ENCODE measurements at regions not wholly inside any gene's neighbourhood (a gene's known extent, or its start where the extent isn't known, plus 50 kb on each side); places are given as distances from the start of the nearest gene placed in this dataset.
A peak's percentile ranks its signal among the peaks of the same experiment; 100 is the strongest.

DNA sequence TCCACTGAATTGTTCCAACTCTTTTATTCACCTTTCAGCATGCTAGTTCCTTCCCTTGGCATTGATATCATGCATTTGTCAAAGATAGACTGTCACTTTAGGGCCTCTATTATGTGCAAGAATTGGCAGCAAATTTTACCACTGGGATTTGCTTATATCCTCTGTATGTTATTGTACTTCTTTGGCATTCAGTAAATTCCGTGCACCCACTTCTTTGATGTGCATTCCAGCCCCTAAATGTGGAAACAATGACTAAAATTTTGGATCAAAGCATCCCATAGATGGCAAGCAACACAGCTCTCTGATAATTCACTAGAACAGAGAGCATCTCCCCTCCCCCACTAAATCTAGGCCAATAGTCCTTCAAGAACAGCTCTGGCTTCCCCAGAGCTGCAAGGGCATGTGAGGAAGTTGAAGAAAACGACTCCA lies 399.0 kb upstream of the HNRNPA3 start:
- Histone ChIP-seq H3K4me3 (no peak overlapping the region), H3K9me2 (replicated peaks; ENCODE audit: insufficient read depth) (no peaks in the 10 kb centered on the region), H3K4me2 (peak overlapping the region; percentile 40), H3K79me2 (no peaks in the 10 kb centered on the region), H3K27me3 (no peaks in the 10 kb centered on the region), H4K20me1 (ENCODE audit: insufficient read depth, poor library complexity, severe bottlenecking) (no peaks in the 10 kb centered on the region), H2AFZ (no peak overlapping the region), H3K36me3 (replicated peaks; ENCODE audit: insufficient read depth, low read depth) (no peaks in the 10 kb centered on the region), H3K4me1 (ENCODE audit: insufficient read depth) (peaks cover 11% of the 10 kb centered on the region), H3K9me3 (ENCODE audit: low read depth) (no peaks in the 10 kb centered on the region), H3K27ac (no peak overlapping the region)
- TF ChIP-seq, protein P1, sequence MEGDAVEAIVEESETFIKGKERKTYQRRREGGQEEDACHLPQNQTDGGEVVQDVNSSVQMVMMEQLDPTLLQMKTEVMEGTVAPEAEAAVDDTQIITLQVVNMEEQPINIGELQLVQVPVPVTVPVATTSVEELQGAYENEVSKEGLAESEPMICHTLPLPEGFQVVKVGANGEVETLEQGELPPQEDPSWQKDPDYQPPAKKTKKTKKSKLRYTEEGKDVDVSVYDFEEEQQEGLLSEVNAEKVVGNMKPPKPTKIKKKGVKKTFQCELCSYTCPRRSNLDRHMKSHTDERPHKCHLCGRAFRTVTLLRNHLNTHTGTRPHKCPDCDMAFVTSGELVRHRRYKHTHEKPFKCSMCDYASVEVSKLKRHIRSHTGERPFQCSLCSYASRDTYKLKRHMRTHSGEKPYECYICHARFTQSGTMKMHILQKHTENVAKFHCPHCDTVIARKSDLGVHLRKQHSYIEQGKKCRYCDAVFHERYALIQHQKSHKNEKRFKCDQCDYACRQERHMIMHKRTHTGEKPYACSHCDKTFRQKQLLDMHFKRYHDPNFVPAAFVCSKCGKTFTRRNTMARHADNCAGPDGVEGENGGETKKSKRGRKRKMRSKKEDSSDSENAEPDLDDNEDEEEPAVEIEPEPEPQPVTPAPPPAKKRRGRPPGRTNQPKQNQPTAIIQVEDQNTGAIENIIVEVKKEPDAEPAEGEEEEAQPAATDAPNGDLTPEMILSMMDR (IDR thresholded peaks at IDR 0.05; ENCODE audit: poor library complexity) = no peak
- no peak for TF ChIP-seq EZH2 (IDR thresholded peaks at IDR 0.05; ENCODE audit: borderline replicate concordance)
- no peak for TF ChIP-seq EZH2phosphoT487 (IDR thresholded peaks at IDR 0.05; ENCODE audit: low read depth, severe bottlenecking, unreplicated experiment)
- peak; percentile 39 for DNase-seq (ENCODE audit: low spot score)
- 42% methylated on average over 2 of the region's 2 CpGs for WGBS (ENCODE audit: low lambda C conversion rate, missing lambda C conversion rate)

DNA sequence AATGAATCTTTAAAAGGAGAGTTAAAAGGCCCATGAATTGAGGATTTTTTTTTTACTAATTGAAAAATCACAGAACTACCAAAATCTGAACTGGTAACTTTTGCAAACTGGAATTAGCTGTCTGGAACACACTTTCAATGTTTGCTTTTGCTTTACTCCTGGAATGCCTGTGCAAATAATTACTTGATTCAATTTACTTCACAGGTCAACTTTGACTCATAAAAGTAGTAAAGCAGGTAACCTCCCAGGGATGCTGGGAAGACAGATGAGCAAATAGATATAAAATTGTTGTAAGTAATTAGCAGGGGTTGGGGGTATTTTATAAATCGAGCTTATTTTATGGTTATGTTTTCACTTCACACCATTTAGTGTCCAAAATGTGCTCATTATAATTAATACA lies 398.3 kb upstream of the HNRNPA3 start:
- Histone ChIP-seq H3K9me3 (ENCODE audit: low read depth) (no peaks in the 10 kb centered on the region), H4K20me1 (ENCODE audit: insufficient read depth, poor library complexity, severe bottlenecking) (no peaks in the 10 kb centered on the region), H3K79me2 (no peaks in the 10 kb centered on the region), H3K4me1 (ENCODE audit: insufficient read depth) (peaks cover 11% of the 10 kb centered on the region), H3K27me3 (no peaks in the 10 kb centered on the region), H3K36me3 (replicated peaks; ENCODE audit: insufficient read depth, low read depth) (no peaks in the 10 kb centered on the region), H3K4me2 (peak overlapping the region; percentile 53), H3K9me2 (replicated peaks; ENCODE audit: insufficient read depth) (no peaks in the 10 kb centered on the region), H3K4me3 (no peak overlapping the region), H3K27ac (no peak overlapping the region), H2AFZ (no peak overlapping the region)
- DNase-seq (ENCODE audit: low spot score) = peak; percentile 25
- 7% methylated on average over 1 of the region's 1 CpG for WGBS (ENCODE audit: low lambda C conversion rate, missing lambda C conversion rate)
- TF ChIP-seq, protein P1 (IDR thresholded peaks at IDR 0.05; ENCODE audit: poor library complexity) = no peak
- TF ChIP-seq EZH2phosphoT487 (IDR thresholded peaks at IDR 0.05; ENCODE audit: low read depth, severe bottlenecking, unreplicated experiment) (no peak), EZH2 (IDR thresholded peaks at IDR 0.05; ENCODE audit: borderline replicate concordance) (no peak)

DNA sequence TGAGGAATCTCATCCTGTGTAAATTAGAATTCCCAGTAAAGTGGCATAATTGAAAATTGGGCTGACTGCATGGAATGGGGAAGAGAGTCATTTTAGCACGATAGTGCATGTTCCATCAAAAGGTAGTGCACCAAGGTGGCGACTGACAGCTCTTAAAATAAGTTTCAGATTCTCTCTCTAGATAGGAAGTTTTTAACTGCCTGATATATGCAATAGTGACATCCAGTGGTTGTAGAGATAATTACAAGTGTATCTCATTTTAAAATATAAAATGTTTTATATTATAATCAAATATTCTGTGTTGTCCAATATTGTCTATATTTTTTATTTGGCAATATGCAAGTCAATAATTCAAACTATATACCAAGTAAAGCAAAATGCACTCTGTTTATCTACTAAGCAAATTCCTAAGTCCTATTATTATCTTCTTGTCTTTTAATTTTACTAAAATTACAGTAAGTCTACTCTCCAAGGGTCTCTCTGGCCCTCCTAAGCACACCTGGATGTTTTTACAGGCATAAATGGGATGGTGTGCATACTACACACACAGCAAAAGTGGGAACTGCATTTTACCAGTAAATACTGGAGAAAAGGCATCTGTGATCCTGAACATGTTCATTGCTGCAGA lies 397.7 kb upstream of the HNRNPA3 start:
- DNase-seq (ENCODE audit: low spot score) = peak; percentile 50

More for the DNA sequence above, 397.7 kb upstream of the HNRNPA3 start:
- Histone ChIP-seq H3K79me2 (no peaks in the 10 kb centered on the region), H3K9me3 (ENCODE audit: low read depth) (no peaks in the 10 kb centered on the region), H4K20me1 (ENCODE audit: insufficient read depth, poor library complexity, severe bottlenecking) (no peaks in the 10 kb centered on the region), H3K36me3 (replicated peaks; ENCODE audit: insufficient read depth, low read depth) (no peaks in the 10 kb centered on the region), H3K9me2 (replicated peaks; ENCODE audit: insufficient read depth) (no peaks in the 10 kb centered on the region), H3K4me1 (ENCODE audit: insufficient read depth) (peaks cover 11% of the 10 kb centered on the region), H3K4me3 (no peak overlapping the region), H3K27me3 (no peaks in the 10 kb centered on the region), H2AFZ (no peak overlapping the region), H3K4me2 (peak overlapping the region; percentile 53), H3K27ac (no peak overlapping the region)
- WGBS (ENCODE audit: low lambda C conversion rate, missing lambda C conversion rate) = 13% methylated on average over 2 of the region's 2 CpGs
- TF ChIP-seq EZH2phosphoT487 (IDR thresholded peaks at IDR 0.05; ENCODE audit: low read depth, severe bottlenecking, unreplicated experiment) = no peak
- TF ChIP-seq, protein P1 (IDR thresholded peaks at IDR 0.05; ENCODE audit: poor library complexity) = peak; percentile 68
